ENCODE measurements at regions not wholly inside any gene's neighbourhood (a gene's known extent, or its start where the extent isn't known, plus 50 kb on each side); places are given as distances from the start of the nearest gene placed in this dataset.
A peak's percentile ranks its signal among the peaks of the same experiment; 100 is the strongest.

DNA sequence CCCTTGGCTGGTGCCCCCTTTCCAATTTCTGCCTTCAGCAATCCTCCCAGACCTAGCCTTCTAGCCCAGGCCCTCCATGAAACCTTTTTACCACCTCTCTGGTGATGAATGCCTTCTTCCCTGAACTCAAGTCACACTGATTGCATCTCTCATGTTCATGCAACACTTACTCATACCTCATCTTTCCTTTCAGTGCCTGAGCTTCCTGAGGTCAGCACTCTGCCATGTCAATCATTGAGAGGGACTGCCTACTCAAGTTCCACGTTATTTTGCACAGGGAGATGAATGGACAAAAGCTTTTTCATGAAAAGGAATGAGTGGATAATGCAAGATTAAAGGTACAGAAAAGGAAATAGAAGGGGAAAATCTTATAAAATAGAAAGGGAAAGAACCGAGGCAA lies 60.1 kb upstream of the PLEKHG1 start:
- DNase-seq: no peak

DNA sequence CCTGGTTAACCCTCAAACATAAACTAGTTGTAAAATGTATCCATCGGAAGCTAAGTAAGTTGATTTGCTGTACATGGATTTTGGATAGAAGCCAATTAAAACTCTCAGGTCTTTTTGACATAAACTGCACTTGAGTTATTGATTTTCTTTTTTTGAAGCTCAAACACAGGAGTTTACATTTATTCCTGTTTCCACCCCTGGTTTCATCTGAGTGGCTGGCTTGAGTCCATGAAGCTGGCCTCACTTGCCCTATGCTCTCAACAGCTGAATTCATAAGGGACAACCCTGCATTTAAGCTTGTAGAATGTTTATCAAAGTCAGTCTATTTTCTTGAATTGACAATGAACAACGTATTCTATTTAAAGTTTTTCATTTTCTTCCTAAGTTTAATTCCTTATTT lies 58.1 kb upstream of the PLEKHG1 start:
- DNase-seq: peak; percentile 16 to 30

DNA sequence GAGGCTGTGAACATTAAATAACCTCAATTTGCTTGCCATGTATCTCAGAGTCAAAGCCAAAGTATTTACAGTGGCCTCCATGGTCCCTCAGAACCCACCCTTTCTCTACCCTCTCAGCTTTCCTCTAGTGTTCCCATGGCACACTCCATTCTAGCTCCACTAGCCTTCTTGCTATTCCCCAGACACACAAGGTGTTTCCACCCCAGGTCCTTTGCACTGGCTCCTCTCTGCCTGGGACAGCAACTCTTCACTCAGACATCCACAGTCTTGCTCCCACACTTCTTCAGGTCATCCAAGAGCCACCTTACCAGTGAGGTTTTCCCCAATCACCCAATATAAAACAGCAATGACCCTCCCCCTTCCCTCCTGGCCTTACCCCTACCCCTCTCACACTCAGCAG lies 56.5 kb upstream of the PLEKHG1 start:
- no peak for DNase-seq

DNA sequence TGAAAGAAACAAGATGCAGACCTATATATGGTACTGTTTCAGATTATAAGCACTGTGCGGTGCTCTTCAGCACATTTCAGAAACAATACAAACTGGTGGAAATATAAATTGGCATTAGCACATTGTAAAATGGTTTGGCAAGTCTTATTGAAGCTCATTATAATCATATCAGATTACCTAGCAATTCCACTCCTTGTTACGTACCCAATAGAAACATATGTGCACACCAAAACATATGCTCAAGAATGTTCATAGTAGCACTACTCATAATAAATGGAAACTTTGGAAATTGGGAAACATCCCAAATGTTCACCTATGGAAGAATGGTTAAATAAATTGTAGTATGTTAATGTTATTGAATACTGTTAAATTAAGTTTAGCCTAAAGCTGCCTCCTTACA lies 54.9 kb upstream of the PLEKHG1 start:
- no peak for DNase-seq

DNA sequence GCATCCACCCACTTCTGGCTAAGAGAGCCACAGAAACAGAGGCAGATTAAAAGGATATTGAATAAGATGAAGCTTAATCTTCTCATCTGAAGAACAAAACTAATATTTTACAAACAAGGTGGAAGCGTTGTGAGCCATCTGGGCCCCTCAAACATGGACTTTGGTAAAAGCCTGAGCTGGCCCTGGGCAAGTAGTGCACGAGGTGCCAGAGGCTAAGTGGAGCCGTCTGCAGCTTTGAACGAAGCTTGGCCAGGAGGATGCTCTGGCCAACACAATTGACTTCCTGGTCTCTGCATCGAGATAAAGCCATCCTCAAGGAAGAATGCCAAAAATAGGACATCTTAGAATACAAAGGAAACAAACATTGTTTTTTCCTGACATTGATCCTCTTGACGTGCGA lies 53.2 kb upstream of the PLEKHG1 start:
- no peak for DNase-seq

DNA sequence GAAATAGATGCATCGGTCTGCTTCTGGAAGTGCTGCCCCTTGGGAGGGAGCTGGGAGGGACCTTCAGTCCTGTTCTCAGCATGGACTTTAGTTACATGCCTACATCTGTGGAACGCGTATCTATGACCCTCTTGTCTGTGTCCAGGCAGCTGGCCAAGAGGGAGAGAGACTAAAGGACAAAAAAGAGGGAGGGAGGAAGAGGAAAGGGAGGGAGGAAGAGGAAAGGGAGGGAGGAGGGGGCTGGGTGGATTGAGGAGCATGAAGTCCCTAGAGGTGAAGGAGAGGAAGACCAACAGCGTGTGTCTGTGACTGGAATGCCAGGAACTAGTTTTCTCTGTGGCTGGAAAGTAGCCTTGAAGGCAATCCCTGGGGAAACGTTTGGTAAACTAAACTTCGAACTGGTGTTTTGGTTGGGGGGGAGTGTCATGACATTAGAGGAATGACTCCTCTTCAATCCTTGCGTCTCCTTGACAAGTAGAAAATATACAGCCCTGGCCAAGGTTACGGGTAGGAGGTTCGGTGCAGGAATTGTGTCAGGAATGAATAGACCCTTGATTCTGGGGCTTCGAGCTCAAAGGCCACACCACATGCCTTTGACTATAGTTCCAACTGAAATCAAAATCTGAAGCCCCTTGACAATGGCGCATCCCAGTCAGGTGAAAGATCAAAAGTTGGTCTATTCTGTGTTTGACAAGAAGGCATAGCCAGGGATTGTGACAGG lies 52.0 kb upstream of the PLEKHG1 start:
- no peak for DNase-seq

DNA sequence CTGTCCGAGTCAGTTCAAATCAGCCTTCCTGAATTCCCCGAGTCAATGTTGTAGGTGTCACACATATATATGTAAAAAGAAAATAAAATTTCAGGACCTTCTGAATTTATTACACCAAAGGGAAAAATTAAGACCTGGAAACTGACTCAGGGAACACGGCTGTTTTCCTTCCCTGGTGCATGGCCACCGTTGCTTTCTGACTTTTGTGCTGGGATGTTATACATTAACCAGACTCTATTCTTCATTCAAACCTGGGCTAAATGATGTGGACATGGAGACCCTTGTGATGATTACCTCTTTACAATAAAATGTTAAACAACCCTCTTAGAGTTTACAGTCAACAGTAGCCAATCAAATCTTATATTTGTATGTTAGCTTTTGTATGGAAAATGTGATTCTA lies 51.4 kb upstream of the PLEKHG1 start:
- no peak for DNase-seq

DNA sequence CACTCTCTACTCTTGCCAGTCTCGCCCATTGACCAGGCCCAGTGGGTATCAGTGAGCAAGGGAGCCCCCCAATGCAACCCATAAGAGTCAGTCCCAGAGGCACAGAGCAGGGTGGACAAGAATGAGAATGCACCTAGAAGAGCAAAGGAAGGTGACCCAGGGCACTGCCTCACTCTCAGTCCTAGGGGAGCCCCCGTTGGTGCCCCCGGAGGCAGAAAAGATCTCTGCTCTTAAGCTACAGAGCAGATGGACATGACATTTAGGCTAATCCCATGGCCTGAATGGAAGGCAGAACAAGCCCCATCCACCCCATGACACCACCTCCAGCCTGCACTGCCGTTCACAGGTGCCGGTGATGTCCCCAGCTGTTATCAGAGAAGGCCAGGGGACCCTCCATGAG lies 50.7 kb upstream of the PLEKHG1 start:
- no peak for DNase-seq

DNA sequence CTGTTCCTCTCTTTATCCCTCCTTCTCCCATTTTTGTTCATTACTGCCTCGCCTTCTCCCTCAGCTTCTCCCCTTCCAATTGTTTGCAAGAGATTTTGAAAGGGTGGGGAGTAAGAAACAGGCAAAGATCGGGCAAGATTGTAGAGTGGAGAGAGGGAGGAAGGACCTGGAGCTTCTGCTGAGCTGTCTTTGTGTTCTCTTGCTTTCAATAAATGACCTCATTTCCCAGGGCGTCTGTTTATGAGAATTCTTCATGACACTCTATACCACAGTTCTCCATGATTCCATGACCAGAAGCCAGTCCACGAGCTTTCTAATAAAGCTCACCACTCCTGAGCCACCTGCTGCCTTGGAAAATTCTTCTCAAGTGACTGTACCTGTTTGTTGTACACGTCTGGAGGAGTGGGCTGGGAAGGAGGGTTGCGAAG lies 50.0 kb upstream of the PLEKHG1 start:
- DNase-seq: no peak

Data from NCI-H187 (cell line).